Breast epithelium (tissue), 4 donors: ENCODE measurements at regions not wholly inside any gene's neighbourhood (a gene's known extent, or its start where the extent isn't known, plus 50 kb on each side); places are given as distances from the start of the nearest gene placed in this dataset.

Experiments
- DNase-seq, 2 donors: peaks; one replicate each; pipeline ENCODE4 v3.0.0-alpha.2; 2019; ENCODE audit warnings: low spot score in 2 of 2
- H3K27ac ChIP-seq, 2 donors: fragments of 200-600 bp; sonication (generic) in 1 of 2; one replicate each; pipeline ENCODE4 v1.5.1; 2016 to 2019; ENCODE audit warnings: mild to moderate bottlenecking in 1 of 2
- H3K27me3 ChIP-seq, 2 donors: fragments of 200-600 bp; sonication (generic) in 1 of 2; one replicate each; pipeline versions ENCODE4 v1.5.1 to v1.6.0; 2017 to 2019; ENCODE audit warnings: control low read depth in 1 of 2, mild to moderate bottlenecking in 1 of 2
- H3K36me3 ChIP-seq: fragments of 200-600 bp; one replicate; pipeline ENCODE4 v1.5.1; 2019
- H3K4me1 ChIP-seq, 2 donors: fragments of 200-600 bp; sonication (generic); one replicate each; pipeline ENCODE4 v1.5.1; 2016 to 2019; ENCODE audit warnings: control low read depth in 1 of 2
- H3K4me3 ChIP-seq, 3 donors: fragments of 200-600 bp; sonication (generic); 1 replicate in 2 of 3; 2 replicates in 1 of 3; pipeline ENCODE4 v1.5.1; 2016 to 2019; ENCODE audit warnings: mild to moderate bottlenecking in 3 of 3, moderate library complexity in 2 of 3
- H3K9me3 ChIP-seq, 2 donors: fragments of 200-600 bp; sonication (generic) in 1 of 2; one replicate each; pipeline ENCODE4 v1.5.1; 2016 to 2019; ENCODE audit warnings: control low read depth in 1 of 2
- CTCF ChIP-seq, 3 donors: fragments of 450-650 bp; IDR thresholded peaks; one replicate each; pipeline ENCODE4 v1.5.1; 2016 to 2017; ENCODE audit warnings: antibody characterized with exemption in 3 of 3, mild to moderate bottlenecking in 3 of 3, moderate library complexity in 3 of 3
- POLR2A ChIP-seq: fragments of 450-650 bp; IDR thresholded peaks from one replicate; pipeline ENCODE4 v1.6.1; 2016; ENCODE audit warnings: antibody characterized with exemption, mild to moderate bottlenecking, moderate library complexity
- POLR2AphosphoS5 ChIP-seq, 3 donors: sonication (generic); formaldehyde crosslinking; IDR thresholded peaks; one replicate each; pipeline ENCODE4 v1.6.1; 2017; ENCODE audit warnings: antibody characterized with exemption in 3 of 3
- intact Hi-C: fragments of 100-400 bp; cut with DNase I; formaldehyde crosslinking; loops from one replicate; pipeline ENCODE4 v1.15.1; 2023; ENCODE audit warnings: low total_unique reads

- intact Hi-C loops = no loop called here
- Histone ChIP-seq H3K36me3 (no peaks in the 10 kb centered on the region), H3K4me1 (no peaks in the 10 kb centered on the region), H3K9me3 (no peaks in the 10 kb centered on the region), H3K27ac (no peak overlapping the region), H3K4me3 (no peak overlapping the region), H3K27me3 (no peaks in the 10 kb centered on the region)
- TF ChIP-seq CTCF (IDR thresholded peaks at IDR 0.05) (no peak), POLR2A (no peak), POLR2AphosphoS5 (IDR thresholded peaks at IDR 0.05) (no peak)
- DNase-seq = no peak
Measured at GRCh38 chr10:3549118-3549517, 235.9 kb downstream of the KLF6 start.

GRCh38 chr10:3548702-3549101 lies 236.3 kb downstream of the KLF6 start:
- TF ChIP-seq CTCF (IDR thresholded peaks at IDR 0.05) = no peak
- no peak for TF ChIP-seq POLR2A
- no peak for TF ChIP-seq POLR2AphosphoS5 (IDR thresholded peaks at IDR 0.05)
- no peak overlapping the region for H3K27ac ChIP-seq
- no peaks in the 10 kb centered on the region for H3K9me3 ChIP-seq
- no peaks in the 10 kb centered on the region for H3K4me1 ChIP-seq
- no peak for DNase-seq
- H3K27me3 ChIP-seq = no peaks in the 10 kb centered on the region
- no peak overlapping the region for H3K4me3 ChIP-seq
- intact Hi-C loops = no loop called here
- H3K36me3 ChIP-seq = no peaks in the 10 kb centered on the region

GRCh38 chr10:3548076-3548475 lies 236.9 kb downstream of the KLF6 start:
- no peak overlapping the region for H3K27ac ChIP-seq
- no peak for DNase-seq
- TF ChIP-seq POLR2A (no peak), POLR2AphosphoS5 (IDR thresholded peaks at IDR 0.05) (no peak), CTCF (IDR thresholded peaks at IDR 0.05) (no peak)
- H3K9me3 ChIP-seq = no peaks in the 10 kb centered on the region
- no peaks in the 10 kb centered on the region for H3K4me1 ChIP-seq
- no peak overlapping the region for H3K4me3 ChIP-seq
- intact Hi-C loops = no loop called here
- H3K36me3 ChIP-seq = no peaks in the 10 kb centered on the region
- no peaks in the 10 kb centered on the region for H3K27me3 ChIP-seq

- TF ChIP-seq CTCF (IDR thresholded peaks at IDR 0.05) (no peak), POLR2A (no peak), POLR2AphosphoS5 (IDR thresholded peaks at IDR 0.05) (no peak)
- no peaks in the 10 kb centered on the region for H3K9me3 ChIP-seq
- no peak for DNase-seq
- H3K27me3 ChIP-seq = no peaks in the 10 kb centered on the region
- no peak overlapping the region for H3K27ac ChIP-seq
- H3K36me3 ChIP-seq = no peaks in the 10 kb centered on the region
- intact Hi-C loops = no loop called here
- no peaks in the 10 kb centered on the region for H3K4me1 ChIP-seq
- no peak overlapping the region for H3K4me3 ChIP-seq
Measured at GRCh38 chr10:3544561-3544960, 240.4 kb downstream of the KLF6 start.

GRCh38 chr10:3542185-3542611 lies 242.8 kb downstream of the KLF6 start:
- Histone ChIP-seq H3K4me1 (no peaks in the 10 kb centered on the region), H3K27ac (peak overlapping the region in 1 of 2 donors; percentile 55), H3K9me3 (no peaks in the 10 kb centered on the region), H3K4me3 (no peak overlapping the region), H3K36me3 (no peaks in the 10 kb centered on the region), H3K27me3 (no peaks in the 10 kb centered on the region)
- intact Hi-C loops = no loop called here
- no peak for DNase-seq
- no peak for TF ChIP-seq CTCF (IDR thresholded peaks at IDR 0.05)
- no peak for TF ChIP-seq POLR2AphosphoS5 (IDR thresholded peaks at IDR 0.05)
- no peak for TF ChIP-seq POLR2A
